K562 (cell line): ENCODE measurements at regions not wholly inside any gene's neighbourhood (a gene's known extent, or its start where the extent isn't known, plus 50 kb on each side); places are given as distances from the start of the nearest gene placed in this dataset.

ENCODE experiments used
- EWSR1 ChIP-seq: fragments of 450-650 bp; IDR thresholded peaks from 2 replicates; pipeline ENCODE4 v1.6.1; 2018; ENCODE audit warnings: borderline replicate concordance, mild to moderate bottlenecking, low read depth, moderate library complexity; ENCODE audit not compliant: partially characterized antibody
- FOS ChIP-seq: IDR thresholded peaks from 3 replicates; pipeline ENCODE4 v1.6.1; 2011; ENCODE audit not compliant: insufficient read length; ENCODE audit errors: extremely low read depth
- FOXK1 ChIP-seq: sonication (generic); formaldehyde crosslinking; IDR thresholded peaks from 2 replicates; pipeline ENCODE4 v1.8.0; 2022; ENCODE audit warnings: missing genetic modification reagents, mild to moderate bottlenecking, borderline replicate concordance
- FOXM1 ChIP-seq, 2 experiments: fragments of 450-650 bp in 1 of 2; sonication (generic) in 1 of 2; formaldehyde crosslinking in 1 of 2; IDR thresholded peaks; 2 replicates each; pipeline versions ENCODE4 v1.6.1 to v1.9.0; 2017 to 2022; ENCODE audit warnings: low read depth in 2 of 2, mild to moderate bottlenecking in 2 of 2, missing genetic modification reagents in 1 of 2, moderate library complexity in 1 of 2
- GABPB1 ChIP-seq: sonication (generic); formaldehyde crosslinking; IDR thresholded peaks from 2 replicates; pipeline ENCODE4 v1.8.0; 2022; ENCODE audit warnings: mild to moderate bottlenecking, missing genetic modification reagents
- IRF2 ChIP-seq: sonication (generic); formaldehyde crosslinking; IDR thresholded peaks from 2 replicates; pipeline ENCODE4 v1.8.1; 2022; ENCODE audit warnings: mild to moderate bottlenecking, missing genetic modification reagents
- JUN ChIP-seq, 2 experiments: sonication (generic) in 1 of 2; formaldehyde crosslinking in 1 of 2; IDR thresholded peaks; 2 replicates each; pipeline versions ENCODE4 v1.6.1 to v1.8.0; 2012 to 2022; ENCODE audit warnings: borderline replicate concordance in 2 of 2, mild to moderate bottlenecking in 2 of 2, improper control_type of control experiment in 1 of 2, low read depth in 1 of 2, low read length in 1 of 2, missing genetic modification reagents in 1 of 2
- MXI1 ChIP-seq: IDR thresholded peaks from 2 replicates; pipeline ENCODE4 v1.6.1; 2011; ENCODE audit warnings: low read depth, mild to moderate bottlenecking, improper control_type of control experiment, low read length
- NCOR1 ChIP-seq: fragments of 450-650 bp; IDR thresholded peaks from 2 replicates; pipeline ENCODE4 v1.6.1; 2016; ENCODE audit warnings: mild to moderate bottlenecking, moderate library complexity
- NR1H2 ChIP-seq: sonication (generic); formaldehyde crosslinking; IDR thresholded peaks from 2 replicates; pipeline ENCODE4 v1.4.0; 2020; ENCODE audit warnings: mild to moderate bottlenecking, missing genetic modification reagents
- SMAD2 ChIP-seq: fragments of 150-350 bp; IDR thresholded peaks from 2 replicates; pipeline ENCODE4 v1.6.1; 2014; ENCODE audit warnings: low read depth, mild to moderate bottlenecking, low read length
- SMAD4 ChIP-seq: fragments of 250-450 bp; sonication (Bioruptor Pico); conservative IDR thresholded peaks from 2 replicates; pipeline ENCODE4 v1.8.0; 2021; ENCODE audit warnings: inconsistent platforms, mild to moderate bottlenecking, moderate library complexity
- THRAP3 ChIP-seq: fragments of 450-650 bp; IDR thresholded peaks from 2 replicates; pipeline ENCODE4 v1.6.1; 2016; ENCODE audit warnings: mild to moderate bottlenecking, inconsistent platforms, borderline replicate concordance
- ZNF695 ChIP-seq: fragments of 450-650 bp; formaldehyde crosslinking; IDR thresholded peaks from 2 replicates; pipeline ENCODE4 v1.4.0; 2020; ENCODE audit warnings: mild to moderate bottlenecking, moderate library complexity
- TF ChIP-seq, protein P1 (sequence below): fragments of 450-650 bp; IDR thresholded peaks from 2 replicates; pipeline ENCODE4 v1.6.1; 2018; ENCODE audit not compliant: partially characterized antibody
- TF ChIP-seq, protein P2 (sequence below), 2 experiments: fragments of 450-650 bp in 1 of 2; IDR thresholded peaks; 2 replicates each; pipeline ENCODE4 v1.6.1; 2011 to 2017; ENCODE audit warnings: low read depth in 2 of 2, antibody characterized with exemption in 1 of 2, borderline replicate concordance in 1 of 2, low read length in 1 of 2, mild to moderate bottlenecking in 1 of 2, mixed read lengths in 1 of 2; ENCODE audit not compliant: control insufficient read depth in 1 of 2

DNA sequence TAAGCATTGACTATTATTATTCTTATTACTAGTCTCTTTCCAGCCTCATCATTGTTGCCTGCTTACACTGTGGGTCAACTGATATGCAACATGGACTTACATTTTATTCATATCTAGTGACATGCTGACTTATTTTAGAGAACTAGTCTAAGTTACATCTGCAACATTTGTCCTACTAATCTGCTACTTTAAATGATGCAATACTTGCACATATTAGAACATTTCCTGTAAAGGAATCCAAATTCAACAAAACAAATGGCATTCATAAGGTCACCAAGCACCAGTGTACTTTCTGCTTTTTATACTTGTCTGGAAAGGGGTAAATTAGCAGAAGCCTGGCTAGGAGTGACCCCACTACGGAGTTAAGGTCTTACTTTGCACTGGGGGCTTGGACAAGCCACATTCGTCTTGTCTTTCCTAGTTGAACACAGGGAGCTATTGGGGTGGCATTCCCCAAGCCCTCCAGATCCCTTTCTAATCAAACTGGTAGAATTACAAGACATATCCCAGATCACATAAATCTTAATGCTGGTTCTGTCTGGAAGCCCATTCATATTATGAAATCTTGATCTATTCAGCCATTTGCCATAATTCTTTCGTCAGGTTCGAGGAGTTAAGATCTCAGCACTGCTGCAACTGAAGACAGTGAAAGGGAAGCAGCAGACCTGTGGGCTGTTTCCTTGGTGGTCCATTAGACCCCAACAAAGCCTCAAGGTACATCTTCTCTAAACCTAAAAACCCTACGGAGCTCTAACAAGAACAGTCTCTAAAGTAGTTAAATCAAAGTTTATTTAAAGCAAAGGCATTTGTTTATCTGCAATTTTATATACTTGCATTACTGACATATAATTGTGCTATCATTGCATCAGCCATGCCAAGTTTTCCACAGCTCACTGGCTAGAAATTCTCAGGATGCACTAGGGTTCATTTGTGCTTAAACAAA, 49.9 kb upstream of the RTN4 start (continued):
- TF ChIP-seq NR1H2 (CRISPR knock-in tag) (no peak), SMAD2 (no peak), IRF2 (CRISPR knock-in tag) (no peak), JUN (IDR thresholded peaks at IDR 0.05; ENCODE audit: borderline replicate concordance, low read depth, low read length) (0 out of 2 replicates have a peak, but pooled peaks have one; percentile 33), JUN (CRISPR knock-in tag; IDR thresholded peaks at IDR 0.05; ENCODE audit: borderline replicate concordance) (no peak), MXI1 (no peak), FOXM1 (IDR thresholded peaks at IDR 0.05; ENCODE audit: low read depth) (no peak), FOXM1 (CRISPR knock-in tag; IDR thresholded peaks at IDR 0.05; ENCODE audit: low read depth) (no peak), THRAP3 (no peak), FOS (no peak), SMAD4 (CRISPR knock-in tag) (peak; percentile 68), ZNF695 (CRISPR knock-in tag) (no peak), FOXK1 (CRISPR knock-in tag) (no peak), EWSR1 (no peak), GABPB1 (CRISPR knock-in tag) (no peak), NCOR1 (no peak)
- TF ChIP-seq, protein P1, sequence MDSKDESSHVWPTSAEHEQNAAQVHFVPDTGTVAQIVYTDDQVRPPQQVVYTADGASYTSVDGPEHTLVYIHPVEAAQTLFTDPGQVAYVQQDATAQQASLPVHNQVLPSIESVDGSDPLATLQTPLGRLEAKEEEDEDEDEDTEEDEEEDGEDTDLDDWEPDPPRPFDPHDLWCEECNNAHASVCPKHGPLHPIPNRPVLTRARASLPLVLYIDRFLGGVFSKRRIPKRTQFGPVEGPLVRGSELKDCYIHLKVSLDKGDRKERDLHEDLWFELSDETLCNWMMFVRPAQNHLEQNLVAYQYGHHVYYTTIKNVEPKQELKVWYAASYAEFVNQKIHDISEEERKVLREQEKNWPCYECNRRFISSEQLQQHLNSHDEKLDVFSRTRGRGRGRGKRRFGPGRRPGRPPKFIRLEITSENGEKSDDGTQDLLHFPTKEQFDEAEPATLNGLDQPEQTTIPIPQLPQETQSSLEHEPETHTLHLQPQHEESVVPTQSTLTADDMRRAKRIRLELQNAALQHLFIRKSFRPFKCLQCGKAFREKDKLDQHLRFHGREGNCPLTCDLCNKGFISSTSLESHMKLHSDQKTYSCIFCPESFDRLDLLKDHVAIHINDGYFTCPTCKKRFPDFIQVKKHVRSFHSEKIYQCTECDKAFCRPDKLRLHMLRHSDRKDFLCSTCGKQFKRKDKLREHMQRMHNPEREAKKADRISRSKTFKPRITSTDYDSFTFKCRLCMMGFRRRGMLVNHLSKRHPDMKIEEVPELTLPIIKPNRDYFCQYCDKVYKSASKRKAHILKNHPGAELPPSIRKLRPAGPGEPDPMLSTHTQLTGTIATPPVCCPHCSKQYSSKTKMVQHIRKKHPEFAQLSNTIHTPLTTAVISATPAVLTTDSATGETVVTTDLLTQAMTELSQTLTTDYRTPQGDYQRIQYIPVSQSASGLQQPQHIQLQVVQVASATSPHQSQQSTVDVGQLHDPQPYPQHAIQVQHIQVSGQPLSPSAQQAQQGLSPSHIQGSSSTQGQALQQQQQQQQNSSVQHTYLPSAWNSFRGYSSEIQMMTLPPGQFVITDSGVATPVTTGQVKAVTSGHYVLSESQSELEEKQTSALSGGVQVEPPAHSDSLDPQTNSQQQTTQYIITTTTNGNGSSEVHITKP = no peak
- TF ChIP-seq, protein P2, sequence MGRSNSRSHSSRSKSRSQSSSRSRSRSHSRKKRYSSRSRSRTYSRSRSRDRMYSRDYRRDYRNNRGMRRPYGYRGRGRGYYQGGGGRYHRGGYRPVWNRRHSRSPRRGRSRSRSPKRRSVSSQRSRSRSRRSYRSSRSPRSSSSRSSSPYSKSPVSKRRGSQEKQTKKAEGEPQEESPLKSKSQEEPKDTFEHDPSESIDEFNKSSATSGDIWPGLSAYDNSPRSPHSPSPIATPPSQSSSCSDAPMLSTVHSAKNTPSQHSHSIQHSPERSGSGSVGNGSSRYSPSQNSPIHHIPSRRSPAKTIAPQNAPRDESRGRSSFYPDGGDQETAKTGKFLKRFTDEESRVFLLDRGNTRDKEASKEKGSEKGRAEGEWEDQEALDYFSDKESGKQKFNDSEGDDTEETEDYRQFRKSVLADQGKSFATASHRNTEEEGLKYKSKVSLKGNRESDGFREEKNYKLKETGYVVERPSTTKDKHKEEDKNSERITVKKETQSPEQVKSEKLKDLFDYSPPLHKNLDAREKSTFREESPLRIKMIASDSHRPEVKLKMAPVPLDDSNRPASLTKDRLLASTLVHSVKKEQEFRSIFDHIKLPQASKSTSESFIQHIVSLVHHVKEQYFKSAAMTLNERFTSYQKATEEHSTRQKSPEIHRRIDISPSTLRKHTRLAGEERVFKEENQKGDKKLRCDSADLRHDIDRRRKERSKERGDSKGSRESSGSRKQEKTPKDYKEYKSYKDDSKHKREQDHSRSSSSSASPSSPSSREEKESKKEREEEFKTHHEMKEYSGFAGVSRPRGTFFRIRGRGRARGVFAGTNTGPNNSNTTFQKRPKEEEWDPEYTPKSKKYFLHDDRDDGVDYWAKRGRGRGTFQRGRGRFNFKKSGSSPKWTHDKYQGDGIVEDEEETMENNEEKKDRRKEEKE (IDR thresholded peaks at IDR 0.05; ENCODE audit: borderline replicate concordance in 1 of 2, control insufficient read depth in 1 of 2, low read depth in 2 of 2, low read length in 1 of 2) = no peak
